ENCODE measurements at regions not wholly inside any gene's neighbourhood (a gene's known extent, or its start where the extent isn't known, plus 50 kb on each side); places are given as distances from the start of the nearest gene placed in this dataset.

GRCh38 chr2:17160594-17160993 is 357.6 kb downstream of the RAD51AP2 start:
- H3K27me3 ChIP-seq (replicated peaks in 1 of 2; ENCODE audit: control insufficient read depth in 2 of 2, extremely low read depth in 1 of 2, insufficient read depth in 2 of 2, low read length in 1 of 2) = no peaks in the 10 kb centered on the region
- no peak overlapping the region for H3K27ac Mint-ChIP-seq
- H3K9me3 ChIP-seq = no peaks in the 10 kb centered on the region
- H3K9me3 Mint-ChIP-seq = peaks cover 0 to 9% (median 6%) of the 10 kb centered on the region in 3 donors
- no peak overlapping the region for H3K4me3 ChIP-seq (ENCODE audit: control insufficient read depth in 1 of 2, extremely low read depth in 1 of 2, low read length in 1 of 2)
- ATAC-seq (replicated peaks in 1 of 4) (no peak), DNase-seq (no peak)
- H3K27ac ChIP-seq (ENCODE audit: low read length) = no peak overlapping the region
- ChIA-PET POLR2A (no interaction called here), CTCF (no interaction called here)
- H3K4me3 Mint-ChIP-seq = no peak overlapping the region
- H3K36me3 Mint-ChIP-seq = no peaks in the 10 kb centered on the region
- whole genome bisulfite sequencing (ENCODE audit: insufficient coverage) = 80% methylated on average over 1 of the region's 1 CpG
- H3K4me1 Mint-ChIP-seq = no peaks in the 10 kb centered on the region
- no peaks in the 10 kb centered on the region for H3K27me3 Mint-ChIP-seq
- no peaks in the 10 kb centered on the region for H3K4me1 ChIP-seq (ENCODE audit: control insufficient read depth in 1 of 2, extremely low read depth in 1 of 2, insufficient read depth in 2 of 2, low read length in 2 of 2)
- no peaks in the 10 kb centered on the region for H3K36me3 ChIP-seq (ENCODE audit: control insufficient read depth in 2 of 2, extremely low read depth in 1 of 2, insufficient read depth in 1 of 2, low read length in 1 of 2)

GRCh38 chr2:17156086-17156485 is 362.2 kb downstream of the RAD51AP2 start:
- Mint-ChIP-seq H3K36me3 (no peaks in the 10 kb centered on the region), H3K4me1 (no peaks in the 10 kb centered on the region), H3K9me3 (peaks cover 0 to 9% (median 6%) of the 10 kb centered on the region in 3 donors), H3K27me3 (no peaks in the 10 kb centered on the region), H3K4me3 (no peak overlapping the region), H3K27ac (no peak overlapping the region)
- Histone ChIP-seq H3K9me3 (no peaks in the 10 kb centered on the region), H3K4me3 (ENCODE audit: control insufficient read depth in 1 of 2, extremely low read depth in 1 of 2, low read length in 1 of 2) (no peak overlapping the region), H3K36me3 (ENCODE audit: control insufficient read depth in 2 of 2, extremely low read depth in 1 of 2, insufficient read depth in 1 of 2, low read length in 1 of 2) (no peaks in the 10 kb centered on the region), H3K4me1 (ENCODE audit: control insufficient read depth in 1 of 2, extremely low read depth in 1 of 2, insufficient read depth in 2 of 2, low read length in 2 of 2) (no peaks in the 10 kb centered on the region), H3K27me3 (replicated peaks in 1 of 2; ENCODE audit: control insufficient read depth in 2 of 2, extremely low read depth in 1 of 2, insufficient read depth in 2 of 2, low read length in 1 of 2) (no peaks in the 10 kb centered on the region), H3K27ac (ENCODE audit: low read length) (no peak overlapping the region)
- DNase-seq = no peak
- ATAC-seq (replicated peaks in 1 of 4) = no peak
- POLR2A ChIA-PET = no interaction called here
- no CpG with 5 or more reads among the region's 2 CpGs for WGBS (ENCODE audit: insufficient coverage)
- CTCF ChIA-PET = no interaction called here

- no peaks in the 10 kb centered on the region for H3K4me1 ChIP-seq (ENCODE audit: control insufficient read depth in 1 of 2, extremely low read depth in 1 of 2, insufficient read depth in 2 of 2, low read length in 2 of 2)
- Mint-ChIP-seq H3K36me3 (no peaks in the 10 kb centered on the region), H3K4me3 (no peak overlapping the region), H3K4me1 (no peaks in the 10 kb centered on the region), H3K27ac (no peak overlapping the region), H3K9me3 (peaks cover 2 to 9% (median 6%) of the 10 kb centered on the region in 3 donors), H3K27me3 (no peaks in the 10 kb centered on the region)
- no peak overlapping the region for H3K4me3 ChIP-seq (ENCODE audit: control insufficient read depth in 1 of 2, extremely low read depth in 1 of 2, low read length in 1 of 2)
- H3K27me3 ChIP-seq (replicated peaks in 1 of 2; ENCODE audit: control insufficient read depth in 2 of 2, extremely low read depth in 1 of 2, insufficient read depth in 2 of 2, low read length in 1 of 2) = no peaks in the 10 kb centered on the region
- ATAC-seq (replicated peaks in 1 of 4) = no peak
- H3K36me3 ChIP-seq (ENCODE audit: control insufficient read depth in 2 of 2, extremely low read depth in 1 of 2, insufficient read depth in 1 of 2, low read length in 1 of 2) = no peaks in the 10 kb centered on the region
- no peak overlapping the region for H3K27ac ChIP-seq (ENCODE audit: low read length)
- H3K9me3 ChIP-seq = no peaks in the 10 kb centered on the region
- ChIA-PET POLR2A (no interaction called here), CTCF (no interaction called here)
- DNase-seq = no peak
- WGBS (ENCODE audit: insufficient coverage) = no CpG with 5 or more reads among the region's 4 CpGs
These were observed 368.3 kb downstream of the RAD51AP2 start for GRCh38 chr2:17149945-17150344.

GRCh38 chr2:17148407-17149145 is 369.7 kb downstream of the RAD51AP2 start:
- Mint-ChIP-seq H3K36me3 (no peaks in the 10 kb centered on the region), H3K27ac (no peak overlapping the region), H3K4me3 (no peak overlapping the region), H3K9me3 (peaks cover 2 to 9% (median 6%) of the 10 kb centered on the region in 3 donors), H3K4me1 (no peaks in the 10 kb centered on the region), H3K27me3 (no peaks in the 10 kb centered on the region)
- CTCF ChIA-PET = no interaction called here
- Histone ChIP-seq H3K4me3 (ENCODE audit: control insufficient read depth in 1 of 2, extremely low read depth in 1 of 2, low read length in 1 of 2) (no peak overlapping the region), H3K4me1 (ENCODE audit: control insufficient read depth in 1 of 2, extremely low read depth in 1 of 2, insufficient read depth in 2 of 2, low read length in 2 of 2) (no peaks in the 10 kb centered on the region), H3K36me3 (ENCODE audit: control insufficient read depth in 2 of 2, extremely low read depth in 1 of 2, insufficient read depth in 1 of 2, low read length in 1 of 2) (no peaks in the 10 kb centered on the region), H3K27me3 (replicated peaks in 1 of 2; ENCODE audit: control insufficient read depth in 2 of 2, extremely low read depth in 1 of 2, insufficient read depth in 2 of 2, low read length in 1 of 2) (no peaks in the 10 kb centered on the region), H3K27ac (ENCODE audit: low read length) (no peak overlapping the region), H3K9me3 (no peaks in the 10 kb centered on the region)
- ATAC-seq (replicated peaks in 1 of 4) = no peak
- no peak for DNase-seq
- POLR2A ChIA-PET = no interaction called here
- 51% methylated on average over 3 of the region's 8 CpGs for WGBS (ENCODE audit: insufficient coverage)

GRCh38 chr2:17146358-17146757 is 371.9 kb downstream of the RAD51AP2 start:
- ChIA-PET CTCF (no interaction called here), POLR2A (no interaction called here)
- Mint-ChIP-seq H3K27ac (no peak overlapping the region), H3K36me3 (no peaks in the 10 kb centered on the region), H3K4me3 (no peak overlapping the region), H3K27me3 (no peaks in the 10 kb centered on the region), H3K9me3 (peaks cover 2 to 9% (median 6%) of the 10 kb centered on the region in 3 donors), H3K4me1 (no peaks in the 10 kb centered on the region)
- DNase-seq (no peak), ATAC-seq (replicated peaks in 1 of 4) (no peak)
- Histone ChIP-seq H3K4me1 (ENCODE audit: control insufficient read depth in 1 of 2, extremely low read depth in 1 of 2, insufficient read depth in 2 of 2, low read length in 2 of 2) (no peaks in the 10 kb centered on the region), H3K9me3 (no peaks in the 10 kb centered on the region), H3K36me3 (ENCODE audit: control insufficient read depth in 2 of 2, extremely low read depth in 1 of 2, insufficient read depth in 1 of 2, low read length in 1 of 2) (no peaks in the 10 kb centered on the region), H3K4me3 (ENCODE audit: control insufficient read depth in 1 of 2, extremely low read depth in 1 of 2, low read length in 1 of 2) (no peak overlapping the region), H3K27me3 (replicated peaks in 1 of 2; ENCODE audit: control insufficient read depth in 2 of 2, extremely low read depth in 1 of 2, insufficient read depth in 2 of 2, low read length in 1 of 2) (no peaks in the 10 kb centered on the region), H3K27ac (ENCODE audit: low read length) (no peak overlapping the region)
- WGBS (ENCODE audit: insufficient coverage) = no CpG with 5 or more reads among the region's 1 CpG

GRCh38 chr2:17136877-17137276 is 381.4 kb downstream of the RAD51AP2 start:
- H3K9me3 Mint-ChIP-seq = no peaks in the 10 kb centered on the region
- no peaks in the 10 kb centered on the region for H3K27me3 Mint-ChIP-seq
- Histone ChIP-seq H3K4me3 (ENCODE audit: control insufficient read depth in 1 of 2, extremely low read depth in 1 of 2, low read length in 1 of 2) (no peak overlapping the region), H3K27me3 (replicated peaks in 1 of 2; ENCODE audit: control insufficient read depth in 2 of 2, extremely low read depth in 1 of 2, insufficient read depth in 2 of 2, low read length in 1 of 2) (no peaks in the 10 kb centered on the region), H3K9me3 (no peaks in the 10 kb centered on the region), H3K4me1 (ENCODE audit: control insufficient read depth in 1 of 2, extremely low read depth in 1 of 2, insufficient read depth in 2 of 2, low read length in 2 of 2) (no peaks in the 10 kb centered on the region), H3K27ac (ENCODE audit: low read length) (no peak overlapping the region), H3K36me3 (ENCODE audit: control insufficient read depth in 2 of 2, extremely low read depth in 1 of 2, insufficient read depth in 1 of 2, low read length in 1 of 2) (no peaks in the 10 kb centered on the region)
- no CpG with 5 or more reads among the region's 2 CpGs for WGBS (ENCODE audit: insufficient coverage)
- no peaks in the 10 kb centered on the region for H3K36me3 Mint-ChIP-seq
- DNase-seq (no peak), ATAC-seq (replicated peaks in 1 of 4) (no peak)
- no peak overlapping the region for H3K4me3 Mint-ChIP-seq
- no peak overlapping the region for H3K27ac Mint-ChIP-seq
- ChIA-PET POLR2A (interaction anchor here in 1 of 2 donors (0.6 kb wide), 1 partner anchor 183 kb away, joined by 3 read pairs; no protein-coding TSS in a partner anchor), CTCF (no interaction called here)
- H3K4me1 Mint-ChIP-seq = no peaks in the 10 kb centered on the region

GRCh38 chr2:17136231-17136630 is 382.0 kb downstream of the RAD51AP2 start:
- Histone ChIP-seq H3K4me1 (ENCODE audit: control insufficient read depth in 1 of 2, extremely low read depth in 1 of 2, insufficient read depth in 2 of 2, low read length in 2 of 2) (no peaks in the 10 kb centered on the region), H3K27me3 (replicated peaks in 1 of 2; ENCODE audit: control insufficient read depth in 2 of 2, extremely low read depth in 1 of 2, insufficient read depth in 2 of 2, low read length in 1 of 2) (no peaks in the 10 kb centered on the region), H3K4me3 (ENCODE audit: control insufficient read depth in 1 of 2, extremely low read depth in 1 of 2, low read length in 1 of 2) (no peak overlapping the region), H3K36me3 (ENCODE audit: control insufficient read depth in 2 of 2, extremely low read depth in 1 of 2, insufficient read depth in 1 of 2, low read length in 1 of 2) (no peaks in the 10 kb centered on the region), H3K27ac (ENCODE audit: low read length) (no peak overlapping the region), H3K9me3 (no peaks in the 10 kb centered on the region)
- Mint-ChIP-seq H3K27ac (no peak overlapping the region), H3K36me3 (no peaks in the 10 kb centered on the region), H3K4me3 (no peak overlapping the region), H3K9me3 (no peaks in the 10 kb centered on the region), H3K27me3 (no peaks in the 10 kb centered on the region), H3K4me1 (no peaks in the 10 kb centered on the region)
- DNase-seq = no peak
- no peak for ATAC-seq (replicated peaks in 1 of 4)
- WGBS (ENCODE audit: insufficient coverage) = no CpG with 5 or more reads among the region's 3 CpGs
- POLR2A ChIA-PET = no interaction called here
- CTCF ChIA-PET = no interaction called here
